ENCODE measurements at regions not wholly inside any gene's neighbourhood (a gene's known extent, or its start where the extent isn't known, plus 50 kb on each side); places are given as distances from the start of the nearest gene placed in this dataset.

DNA sequence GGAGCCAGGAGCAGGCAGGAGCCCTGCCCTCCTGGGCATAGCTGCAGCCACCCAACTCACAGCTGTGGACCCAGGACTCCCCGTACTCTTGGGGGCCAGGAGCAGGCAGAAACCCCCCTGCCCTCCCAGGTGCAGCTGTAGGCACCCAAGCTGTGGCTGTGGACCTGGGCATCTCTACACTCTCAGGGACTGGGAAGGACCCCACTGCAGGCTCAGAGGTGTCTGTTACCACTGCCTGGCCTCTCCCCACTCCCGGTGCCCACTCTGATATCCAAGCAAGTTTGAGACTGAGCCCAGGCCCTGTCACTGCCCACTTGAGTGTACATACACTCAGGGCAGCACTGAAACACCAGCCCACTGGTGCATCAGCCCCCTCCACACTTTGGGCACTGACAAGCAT, 193.5 kb upstream of the MANEA start:
- TF ChIP-seq CTCF (IDR thresholded peaks at IDR 0.05; ENCODE audit: low read depth, low read length) = no peak
- no peak for TF ChIP-seq EZH2phosphoT487 (IDR thresholded peaks at IDR 0.05; ENCODE audit: low read depth)
